Activated gamma-delta T cell treated with Interleukin-2 at 50 U/mL for 16 hours (primary cell): ENCODE measurements at regions not wholly inside any gene's neighbourhood (a gene's known extent, or its start where the extent isn't known, plus 50 kb on each side); places are given as distances from the start of the nearest gene placed in this dataset.

Source experiments
- DNase-seq: peaks from one replicate; pipeline ENCODE4 v3.0.0-alpha.2; 2020

- DNase-seq, result no peak
Observed at GRCh38 chr10:3510741-3511140, 274.3 kb downstream of the KLF6 start.

GRCh38 chr10:3509355-3509754 lies 275.7 kb downstream of the KLF6 start:
- no peak for DNase-seq

GRCh38 chr10:3503299-3503698 lies 281.7 kb downstream of the KLF6 start:
- DNase-seq, result no peak

- no peak for DNase-seq
Observed at GRCh38 chr10:3502673-3503072, 282.3 kb downstream of the KLF6 start.

- no peak for DNase-seq
Observed at GRCh38 chr10:3500408-3500856, 284.6 kb downstream of the KLF6 start.

- DNase-seq, result no peak
Observed at GRCh38 chr10:3499120-3499519, 285.9 kb downstream of the KLF6 start.

- no peak for DNase-seq
Observed at GRCh38 chr10:3497581-3497980, 287.4 kb downstream of the KLF6 start.

- no peak for DNase-seq
Observed at GRCh38 chr10:3496138-3496537, 288.9 kb downstream of the KLF6 start.

- DNase-seq, result no peak
Observed at GRCh38 chr10:3495281-3495680, 289.7 kb downstream of the KLF6 start.

GRCh38 chr10:3494838-3495230 lies 290.2 kb downstream of the KLF6 start:
- no peak for DNase-seq

- no peak for DNase-seq
Observed at GRCh38 chr10:3494131-3494837, 290.7 kb downstream of the KLF6 start.

- no peak for DNase-seq
Observed at GRCh38 chr10:3493621-3494020, 291.4 kb downstream of the KLF6 start.

- DNase-seq, result no peak
Observed at GRCh38 chr10:3491571-3491970, 293.4 kb downstream of the KLF6 start.

- DNase-seq, result no peak
Observed at GRCh38 chr10:3487228-3487627, 297.8 kb downstream of the KLF6 start.

- DNase-seq, result no peak
Observed at GRCh38 chr10:3486346-3487065, 298.5 kb downstream of the KLF6 start.

GRCh38 chr10:3485057-3485686 lies 299.8 kb downstream of the KLF6 start:
- DNase-seq, result no peak

- DNase-seq, result no peak
Observed at GRCh38 chr10:3484306-3485056, 300.5 kb downstream of the KLF6 start.

- DNase-seq, result no peak
Observed at GRCh38 chr10:3482200-3482993, 302.6 kb downstream of the KLF6 start.

- DNase-seq, result no peak
Observed at GRCh38 chr10:3481496-3481895, 303.5 kb downstream of the KLF6 start.

GRCh38 chr10:3480990-3481315 lies 304.1 kb downstream of the KLF6 start:
- no peak for DNase-seq

- DNase-seq, result no peak
Observed at GRCh38 chr10:3480281-3480989, 304.6 kb downstream of the KLF6 start.
